Neutrophil (primary cell): ENCODE measurements at regions not wholly inside any gene's neighbourhood (a gene's known extent, or its start where the extent isn't known, plus 50 kb on each side); places are given as distances from the start of the nearest gene placed in this dataset.

Source experiments
- H3K27ac ChIP-seq: fragments of 200-600 bp; sonication (generic); 2 replicates; pipeline ENCODE4 v1.5.1; 2016; ENCODE audit warnings: mild to moderate bottlenecking, moderate library complexity
- H3K27me3 ChIP-seq: fragments of 200-600 bp; sonication (generic); 2 replicates; pipeline ENCODE4 v1.6.0; 2016; ENCODE audit warnings: mild to moderate bottlenecking
- H3K36me3 ChIP-seq: fragments of 200-600 bp; sonication (generic); 2 replicates; pipeline ENCODE4 v1.5.1; 2017
- H3K4me1 ChIP-seq, 2 experiments: fragments of 200-600 bp in 1 of 2; sonication (generic) in 1 of 2; 1 replicate in 1 of 2; 2 replicates in 1 of 2; pipeline versions ENCODE4 v1.5.1 to v1.6.1; 2013 to 2016; ENCODE audit warnings: low read depth in 1 of 2, low read length in 1 of 2, mild to moderate bottlenecking in 1 of 2, moderate library complexity in 1 of 2; ENCODE audit not compliant: control insufficient read depth in 1 of 2, insufficient read depth in 1 of 2
- H3K4me3 ChIP-seq, 2 experiments: fragments of 200-600 bp in 1 of 2; sonication (generic) in 1 of 2; 1 replicate in 1 of 2; 2 replicates in 1 of 2; pipeline ENCODE4 v1.5.1; 2013 to 2016; ENCODE audit warnings: low read depth in 1 of 2, low read length in 1 of 2, mild to moderate bottlenecking in 1 of 2, moderate library complexity in 1 of 2
- H3K9me3 ChIP-seq: fragments of 200-600 bp; sonication (generic); 2 replicates; pipeline ENCODE4 v1.5.1; 2016
- CTCF ChIP-seq: fragments of 200-600 bp; sonication (generic); IDR thresholded peaks from 2 replicates; pipeline ENCODE4 v1.5.1; 2016; ENCODE audit warnings: antibody characterized with exemption

- Histone ChIP-seq H3K4me1 (no peaks in the 10 kb centered on the region), H3K36me3 (no peaks in the 10 kb centered on the region), H3K27ac (no peak overlapping the region), H3K27me3 (no peaks in the 10 kb centered on the region), H3K4me3 (no peak overlapping the region), H3K9me3 (no peaks in the 10 kb centered on the region)
- no peak for TF ChIP-seq CTCF
These were observed 781.5 kb downstream of the TBL1XR1 start for GRCh38 chr3:176415661-176416295.

- Histone ChIP-seq H3K27ac (no peak overlapping the region), H3K9me3 (no peaks in the 10 kb centered on the region), H3K36me3 (no peaks in the 10 kb centered on the region), H3K4me1 (no peaks in the 10 kb centered on the region), H3K27me3 (no peaks in the 10 kb centered on the region), H3K4me3 (no peak overlapping the region)
- no peak for TF ChIP-seq CTCF
These were observed 784.5 kb downstream of the TBL1XR1 start for GRCh38 chr3:176412771-176413170.

- Histone ChIP-seq H3K4me3 (no peak overlapping the region), H3K27ac (no peak overlapping the region), H3K27me3 (no peaks in the 10 kb centered on the region), H3K9me3 (no peaks in the 10 kb centered on the region), H3K36me3 (no peaks in the 10 kb centered on the region), H3K4me1 (no peaks in the 10 kb centered on the region)
- TF ChIP-seq CTCF, result no peak
These were observed 793.8 kb downstream of the TBL1XR1 start for GRCh38 chr3:176403531-176403930.

- Histone ChIP-seq H3K27me3 (no peaks in the 10 kb centered on the region), H3K36me3 (no peaks in the 10 kb centered on the region), H3K4me1 (no peaks in the 10 kb centered on the region), H3K4me3 (no peak overlapping the region), H3K27ac (no peak overlapping the region), H3K9me3 (no peaks in the 10 kb centered on the region)
- no peak for TF ChIP-seq CTCF
These were observed 796.1 kb downstream of the TBL1XR1 start for GRCh38 chr3:176401211-176401610.

GRCh38 chr3:176399193-176399592 lies 798.1 kb downstream of the TBL1XR1 start:
- H3K4me3 ChIP-seq, result no peak overlapping the region
- TF ChIP-seq CTCF, result no peak
- no peaks in the 10 kb centered on the region for H3K36me3 ChIP-seq
- H3K9me3 ChIP-seq, result no peaks in the 10 kb centered on the region
- H3K27me3 ChIP-seq, result no peaks in the 10 kb centered on the region
- no peak overlapping the region for H3K27ac ChIP-seq
- no peaks in the 10 kb centered on the region for H3K4me1 ChIP-seq

- no peaks in the 10 kb centered on the region for H3K27me3 ChIP-seq
- H3K4me3 ChIP-seq, result no peak overlapping the region
- H3K36me3 ChIP-seq, result no peaks in the 10 kb centered on the region
- TF ChIP-seq CTCF, result no peak
- H3K9me3 ChIP-seq, result no peaks in the 10 kb centered on the region
- H3K27ac ChIP-seq, result no peak overlapping the region
- H3K4me1 ChIP-seq, result no peaks in the 10 kb centered on the region
These were observed 802.0 kb downstream of the TBL1XR1 start for GRCh38 chr3:176395240-176395639.
